ENCODE measurements at regions not wholly inside any gene's neighbourhood (a gene's known extent, or its start where the extent isn't known, plus 50 kb on each side); places are given as distances from the start of the nearest gene placed in this dataset.

DNA sequence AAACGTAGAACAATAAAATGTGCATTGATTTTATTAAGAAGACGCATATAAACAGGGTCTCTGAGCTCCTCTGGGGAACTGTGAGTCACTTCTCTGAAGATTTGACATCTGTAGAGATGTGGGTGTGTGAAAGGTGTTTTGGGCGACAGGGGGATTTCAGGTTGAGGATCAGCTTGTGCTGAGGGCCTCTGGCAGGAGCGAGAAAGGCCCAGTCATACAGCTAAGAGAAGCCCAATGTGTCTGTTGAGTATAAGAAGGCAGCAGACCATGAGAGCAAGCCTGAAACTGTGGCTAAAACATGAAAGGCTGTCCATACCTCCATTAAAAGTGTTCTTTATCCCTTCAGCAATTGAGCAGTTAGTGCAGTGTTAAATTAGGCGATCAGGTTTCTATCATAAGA, 406.5 kb upstream of the MON1B start:
- TF ChIP-seq, protein P1, sequence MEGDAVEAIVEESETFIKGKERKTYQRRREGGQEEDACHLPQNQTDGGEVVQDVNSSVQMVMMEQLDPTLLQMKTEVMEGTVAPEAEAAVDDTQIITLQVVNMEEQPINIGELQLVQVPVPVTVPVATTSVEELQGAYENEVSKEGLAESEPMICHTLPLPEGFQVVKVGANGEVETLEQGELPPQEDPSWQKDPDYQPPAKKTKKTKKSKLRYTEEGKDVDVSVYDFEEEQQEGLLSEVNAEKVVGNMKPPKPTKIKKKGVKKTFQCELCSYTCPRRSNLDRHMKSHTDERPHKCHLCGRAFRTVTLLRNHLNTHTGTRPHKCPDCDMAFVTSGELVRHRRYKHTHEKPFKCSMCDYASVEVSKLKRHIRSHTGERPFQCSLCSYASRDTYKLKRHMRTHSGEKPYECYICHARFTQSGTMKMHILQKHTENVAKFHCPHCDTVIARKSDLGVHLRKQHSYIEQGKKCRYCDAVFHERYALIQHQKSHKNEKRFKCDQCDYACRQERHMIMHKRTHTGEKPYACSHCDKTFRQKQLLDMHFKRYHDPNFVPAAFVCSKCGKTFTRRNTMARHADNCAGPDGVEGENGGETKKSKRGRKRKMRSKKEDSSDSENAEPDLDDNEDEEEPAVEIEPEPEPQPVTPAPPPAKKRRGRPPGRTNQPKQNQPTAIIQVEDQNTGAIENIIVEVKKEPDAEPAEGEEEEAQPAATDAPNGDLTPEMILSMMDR (IDR thresholded peaks at IDR 0.05): no peak
- TF ChIP-seq POLR2A (IDR thresholded peaks at IDR 0.05) (no peak), POLR2AphosphoS5 (IDR thresholded peaks at IDR 0.05) (no peak)

Measured in breast epithelium (tissue), 3 donors.